Ovary (tissue), 7 donors: ENCODE measurements at regions not wholly inside any gene's neighbourhood (a gene's known extent, or its start where the extent isn't known, plus 50 kb on each side); places are given as distances from the start of the nearest gene placed in this dataset.
"Not testable (repeated sequence)": the region's sequence is repeated elsewhere in the genome, so short reads cannot be mapped to it uniquely, and the experiment has no call there.

ENCODE experiments used
- DNase-seq, 5 donors: peaks; one replicate each; pipeline ENCODE4 v3.0.0-alpha.2; 2019 to 2020
- H3K27ac ChIP-seq, 2 donors: fragments of 200-600 bp; one replicate each; pipeline versions ENCODE4 v1.5.1 to v1.8.0; 2019 to 2022
- H3K27me3 ChIP-seq: fragments of 200-600 bp; one replicate; pipeline ENCODE4 v1.8.0; 2022
- H3K36me3 ChIP-seq: fragments of 200-600 bp; sonication (generic); one replicate; pipeline ENCODE4 v1.5.1; 2019
- H3K4me1 ChIP-seq: one replicate; pipeline ENCODE4 v1.8.1; 2013; ENCODE audit warnings: mild to moderate bottlenecking, moderate library complexity; ENCODE audit not compliant: insufficient read depth
- H3K4me3 ChIP-seq: fragments of 200-600 bp; sonication (generic); one replicate; pipeline ENCODE4 v1.5.1; 2017
- H3K9me3 ChIP-seq, 2 donors: fragments of 200-600 bp in 1 of 2; sonication (generic) in 1 of 2; one replicate each; pipeline versions ENCODE4 v1.5.1 to v1.8.1; 2013 to 2019; ENCODE audit warnings: mild to moderate bottlenecking in 1 of 2, moderate library complexity in 1 of 2
- CTCF ChIP-seq, 3 donors: fragments of 450-650 bp in 2 of 3; fragments of 200-600 bp in 1 of 3; IDR thresholded peaks; one replicate each; pipeline versions ENCODE4 v1.5.1 to v1.8.0; 2016 to 2022; ENCODE audit warnings: antibody characterized with exemption in 3 of 3, mild to moderate bottlenecking in 1 of 3
- EP300 ChIP-seq: sonication (generic); formaldehyde crosslinking; IDR thresholded peaks from one replicate; pipeline ENCODE4 v1.6.1; 2017; ENCODE audit warnings: antibody characterized with exemption
- POLR2A ChIP-seq: fragments of 450-650 bp; IDR thresholded peaks from one replicate; pipeline ENCODE4 v1.6.1; 2017; ENCODE audit warnings: antibody characterized with exemption, mild to moderate bottlenecking, moderate library complexity
- WGBS, 3 donors: extraction: QIAGEN DNeasy Blood & Tissue Kit in 1 of 3; methylation state at CpG; one replicate each; pipeline versions ENCODE4 v1.1.5 to v1.1.7; 2013 to 2017; 5-methylcytosine and 5-hydroxymethylcytosine counted together
- intact Hi-C, 4 donors: fragments of 100-400 bp; cut with DNase I; formaldehyde crosslinking; loops; one replicate each; pipeline versions ENCODE4 v1.11.0 to v1.15.1; 2022 to 2023
- donor health status: DM: no; HTN: no; CAD: no; lungs with moderate emphysema.
- donor health status: DM: no; HTN: no; CAD: no.
- donor health status: Bipolar disorder and iron deficiency.
- donor health status: DM: no; HTN: no; CAD: no.
- donor health status: DM: yes; HTN: yes; CAD: no.

GRCh38 chr18:2223849-2224248 is 347.5 kb downstream of the METTL4 start:
- no peaks in the 10 kb centered on the region for H3K4me1 ChIP-seq
- no peak overlapping the region for H3K4me3 ChIP-seq
- intact Hi-C loops: no loop called here
- TF ChIP-seq EP300 (no peak), CTCF (IDR thresholded peaks at IDR 0.05) (no peak), POLR2A (no peak)
- DNase-seq: no peak
- no peak overlapping the region for H3K27ac ChIP-seq
- no peaks in the 10 kb centered on the region for H3K36me3 ChIP-seq
- WGBS, 3 donors: 1 to 3% (median 2%) methylated on average over 2 of the region's 2 CpGs
- no peaks in the 10 kb centered on the region for H3K27me3 ChIP-seq
- no peaks in the 10 kb centered on the region for H3K9me3 ChIP-seq

GRCh38 chr18:2236232-2236631 is 335.1 kb downstream of the METTL4 start:
- no peak overlapping the region for H3K4me3 ChIP-seq
- intact Hi-C loops: no loop called here
- TF ChIP-seq CTCF (IDR thresholded peaks at IDR 0.05) (no peak), POLR2A (no peak), EP300 (no peak)

GRCh38 chr18:2237706-2238105 is 333.6 kb downstream of the METTL4 start:
- TF ChIP-seq CTCF (IDR thresholded peaks at IDR 0.05) (no peak), POLR2A (no peak), EP300 (no peak)

More at GRCh38 chr18:2236232-2236631, 335.1 kb downstream of the METTL4 start:
- no peaks in the 10 kb centered on the region for H3K4me1 ChIP-seq
- DNase-seq: no peak
- H3K27ac ChIP-seq: no peak overlapping the region
- no peaks in the 10 kb centered on the region for H3K36me3 ChIP-seq
- WGBS, 3 donors: 77 to 87% (median 79%) methylated on average over 2 of the region's 2 CpGs
- no peaks in the 10 kb centered on the region for H3K27me3 ChIP-seq
- no peaks in the 10 kb centered on the region for H3K9me3 ChIP-seq

DNA sequence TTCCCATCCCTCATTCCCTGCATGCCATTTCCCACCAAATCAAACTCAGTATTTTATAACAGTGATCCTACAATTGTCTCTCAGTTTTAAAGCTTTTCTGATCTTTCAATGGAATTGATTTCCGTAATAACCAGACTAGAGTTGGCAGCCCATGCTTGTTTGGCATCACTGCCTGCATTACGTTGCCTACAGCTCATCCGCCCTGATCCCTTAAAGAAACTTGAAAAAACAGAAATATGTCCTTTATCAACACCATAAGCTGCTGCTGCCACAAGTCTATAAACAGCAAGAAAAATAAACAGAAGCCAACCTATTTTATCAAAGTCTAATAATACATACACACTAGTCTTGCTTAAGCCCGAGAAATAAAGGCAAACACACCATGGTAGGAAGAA is 331.0 kb downstream of the METTL4 start:
- Histone ChIP-seq H3K4me1 (no peaks in the 10 kb centered on the region), H3K27ac (no peak overlapping the region), H3K4me3 (no peak overlapping the region), H3K36me3 (no peaks in the 10 kb centered on the region), H3K9me3 (no peaks in the 10 kb centered on the region), H3K27me3 (no peaks in the 10 kb centered on the region)
- 44 to 67% (median 45%) methylated on average over 4 of the region's 4 CpGs for WGBS, 3 donors
- TF ChIP-seq CTCF (IDR thresholded peaks at IDR 0.05): no peak
- no peak for TF ChIP-seq EP300
- no peak for TF ChIP-seq POLR2A
- DNase-seq: no peak
- intact Hi-C loops: no loop called here

More at GRCh38 chr18:2237706-2238105, 333.6 kb downstream of the METTL4 start:
- intact Hi-C loops: no loop called here
- no peaks in the 10 kb centered on the region for H3K27me3 ChIP-seq
- no peaks in the 10 kb centered on the region for H3K4me1 ChIP-seq
- 4 to 12% (median 7%) methylated on average over 7 of the region's 7 CpGs for WGBS, 3 donors
- no peak overlapping the region for H3K4me3 ChIP-seq
- no peak for DNase-seq
- H3K27ac ChIP-seq: no peak overlapping the region
- H3K9me3 ChIP-seq: no peaks in the 10 kb centered on the region
- H3K36me3 ChIP-seq: no peaks in the 10 kb centered on the region

DNA sequence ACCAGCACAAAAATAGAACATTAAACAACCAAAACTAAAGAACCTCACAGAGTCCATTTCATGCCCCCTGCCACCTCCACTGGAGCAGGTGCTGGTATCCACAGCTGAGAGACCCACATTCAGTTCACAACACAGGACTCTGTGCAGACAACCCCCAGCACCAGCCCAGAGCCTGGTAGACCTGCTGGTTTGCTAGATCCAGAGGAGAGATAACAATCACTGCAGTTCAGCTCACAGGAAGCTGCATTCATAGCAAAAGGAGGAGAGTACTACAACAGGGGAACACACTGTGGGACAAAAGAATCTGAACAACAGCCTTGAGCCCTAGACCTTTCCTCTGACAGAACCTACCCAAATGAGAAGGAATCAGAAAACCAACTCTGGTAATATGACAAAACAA is 326.7 kb downstream of the METTL4 start:
- H3K4me1 ChIP-seq: no peaks in the 10 kb centered on the region
- no peak overlapping the region for H3K4me3 ChIP-seq
- DNase-seq: no peak
- H3K27me3 ChIP-seq: no peaks in the 10 kb centered on the region
- H3K9me3 ChIP-seq: no peaks in the 10 kb centered on the region
- TF ChIP-seq POLR2A (no peak), EP300 (no peak), CTCF (IDR thresholded peaks at IDR 0.05) (no peak)
- no peak overlapping the region for H3K27ac ChIP-seq
- no peaks in the 10 kb centered on the region for H3K36me3 ChIP-seq
- intact Hi-C loops: no loop called here

GRCh38 chr18:2247101-2247500 is 324.2 kb downstream of the METTL4 start:
- intact Hi-C loops, H3K9me3 ChIP-seq, H3K4me3 ChIP-seq, H3K36me3 ChIP-seq, H3K4me1 ChIP-seq, H3K27me3 ChIP-seq, H3K27ac ChIP-seq, DNase-seq: not testable (repeated sequence)
- WGBS, 3 donors: 93 to 94% (median 94%) methylated on average over 18 to 19 of the region's 19 CpGs
